ENCODE measurements at regions not wholly inside any gene's neighbourhood (a gene's known extent, or its start where the extent isn't known, plus 50 kb on each side); places are given as distances from the start of the nearest gene placed in this dataset.
"Not testable (repeated sequence)": the region's sequence is repeated elsewhere in the genome, so short reads cannot be mapped to it uniquely, and the experiment has no call there.

DNA sequence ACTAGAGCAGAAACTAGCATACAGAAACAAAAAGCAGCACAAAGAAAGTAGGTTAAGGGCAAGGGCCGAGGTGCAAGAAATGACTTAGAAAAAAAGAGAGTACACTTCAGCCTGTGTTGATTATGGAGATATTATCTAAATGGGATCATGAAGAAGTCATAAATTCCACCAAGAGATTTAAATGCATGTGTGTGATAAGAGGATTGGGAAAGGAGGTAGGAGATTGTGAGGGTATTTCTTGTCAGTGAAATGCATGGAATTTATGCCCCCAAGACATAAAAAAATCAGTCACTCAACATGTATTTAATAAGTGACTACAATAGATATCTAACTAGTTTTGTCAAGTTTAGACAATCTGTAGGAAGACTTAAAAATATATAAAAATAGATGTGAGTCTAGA lies 976.2 kb upstream of the LRFN5 start:
- H2AFZ ChIP-seq (ENCODE audit: low read length) = no peak overlapping the region
- H3K4me1 ChIP-seq (ENCODE audit: insufficient read depth, low read length) = no peaks in the 10 kb centered on the region
- no peak overlapping the region for H3K4me3 ChIP-seq (ENCODE audit: low read length)
- no peak for DNase-seq
- no TSS peak for BruUV-seq (replicated peaks)
- H3F3A ChIP-seq (ENCODE audit: low read length, unreplicated experiment) = no peaks in the 10 kb centered on the region
- no peaks in the 10 kb centered on the region for H3K9me3 ChIP-seq (ENCODE audit: low read length)
- no peak overlapping the region for H3K4me2 ChIP-seq (ENCODE audit: low read length)
- intact Hi-C loops (cut with micrococcal nuclease) = no loop called here
- ChIA-PET CTCF (no interaction called here), POLR2A (ENCODE audit: unreplicated experiment) (no interaction called here)
- no peaks in the 10 kb centered on the region for H3K36me3 ChIP-seq (ENCODE audit: low read depth, low read length)
- H3K9me2 ChIP-seq (replicated peaks; ENCODE audit: low read length) = no peaks in the 10 kb centered on the region
- H3K27ac ChIP-seq (ENCODE audit: low read length) = no peak overlapping the region
- no peak overlapping the region for H3K9ac ChIP-seq (ENCODE audit: low read length)
- ATAC-seq = no peak
- no peaks in the 10 kb centered on the region for H3K79me2 ChIP-seq (ENCODE audit: low read length)
- TF ChIP-seq, protein P1, sequence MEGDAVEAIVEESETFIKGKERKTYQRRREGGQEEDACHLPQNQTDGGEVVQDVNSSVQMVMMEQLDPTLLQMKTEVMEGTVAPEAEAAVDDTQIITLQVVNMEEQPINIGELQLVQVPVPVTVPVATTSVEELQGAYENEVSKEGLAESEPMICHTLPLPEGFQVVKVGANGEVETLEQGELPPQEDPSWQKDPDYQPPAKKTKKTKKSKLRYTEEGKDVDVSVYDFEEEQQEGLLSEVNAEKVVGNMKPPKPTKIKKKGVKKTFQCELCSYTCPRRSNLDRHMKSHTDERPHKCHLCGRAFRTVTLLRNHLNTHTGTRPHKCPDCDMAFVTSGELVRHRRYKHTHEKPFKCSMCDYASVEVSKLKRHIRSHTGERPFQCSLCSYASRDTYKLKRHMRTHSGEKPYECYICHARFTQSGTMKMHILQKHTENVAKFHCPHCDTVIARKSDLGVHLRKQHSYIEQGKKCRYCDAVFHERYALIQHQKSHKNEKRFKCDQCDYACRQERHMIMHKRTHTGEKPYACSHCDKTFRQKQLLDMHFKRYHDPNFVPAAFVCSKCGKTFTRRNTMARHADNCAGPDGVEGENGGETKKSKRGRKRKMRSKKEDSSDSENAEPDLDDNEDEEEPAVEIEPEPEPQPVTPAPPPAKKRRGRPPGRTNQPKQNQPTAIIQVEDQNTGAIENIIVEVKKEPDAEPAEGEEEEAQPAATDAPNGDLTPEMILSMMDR (conservative IDR thresholded peaks at IDR 0.05; ENCODE audit: low read depth, low read length) = no peak
- TF ChIP-seq EZH2phosphoT487 (IDR thresholded peaks at IDR 0.05; ENCODE audit: borderline replicate concordance, low read length) (no peak), EZH2 (IDR thresholded peaks at IDR 0.05; ENCODE audit: low read length, unreplicated experiment) (no peak)
- H3K27me3 ChIP-seq (ENCODE audit: low read length) = no peaks in the 10 kb centered on the region
- H4K20me1 ChIP-seq (ENCODE audit: low read length) = no peaks in the 10 kb centered on the region

DNA sequence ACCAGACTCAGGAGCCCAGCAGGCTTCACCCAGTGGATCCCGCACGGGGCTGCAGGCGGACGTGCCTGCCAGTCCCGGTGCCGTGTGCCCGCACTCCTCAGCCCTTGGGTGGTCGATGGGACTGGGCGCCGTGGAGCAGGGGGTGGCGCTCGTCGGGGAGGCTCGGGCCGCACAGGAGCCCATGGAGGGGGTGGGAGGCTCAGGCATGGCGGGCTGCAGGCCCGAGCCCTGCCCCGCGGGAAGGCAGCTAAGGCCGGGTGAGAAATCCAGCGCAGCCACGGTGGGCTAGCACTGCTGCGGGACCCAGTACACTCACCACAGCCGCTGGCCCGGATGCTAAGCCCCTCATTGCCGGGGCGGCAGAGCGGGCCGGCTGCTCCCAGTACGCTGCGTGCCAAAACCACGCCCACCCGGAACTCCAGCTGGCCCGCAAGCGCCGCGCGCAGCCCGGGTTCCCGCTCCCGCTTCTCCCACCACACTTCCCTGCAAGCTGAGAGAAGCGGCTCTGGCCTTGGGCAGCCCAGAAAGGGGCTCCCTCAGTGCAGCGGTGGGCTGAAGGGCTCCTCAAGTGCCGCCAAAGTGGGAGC lies 977.0 kb upstream of the LRFN5 start:
- CTCF ChIA-PET; H3K36me3 ChIP-seq (ENCODE audit: low read depth, low read length); DNase-seq; H4K20me1 ChIP-seq (ENCODE audit: low read length); H3K9me3 ChIP-seq (ENCODE audit: low read length); H3K79me2 ChIP-seq (ENCODE audit: low read length); H3K27me3 ChIP-seq (ENCODE audit: low read length); H3F3A ChIP-seq (ENCODE audit: low read length, unreplicated experiment); ATAC-seq; H3K27ac ChIP-seq (ENCODE audit: low read length); H3K4me2 ChIP-seq (ENCODE audit: low read length); H3K4me1 ChIP-seq (ENCODE audit: insufficient read depth, low read length); H3K4me3 ChIP-seq (ENCODE audit: low read length); POLR2A ChIA-PET (ENCODE audit: unreplicated experiment); H2AFZ ChIP-seq (ENCODE audit: low read length); H3K9me2 ChIP-seq (replicated peaks; ENCODE audit: low read length); H3K9ac ChIP-seq (ENCODE audit: low read length); BruUV-seq (replicated peaks); intact Hi-C loops (cut with micrococcal nuclease): not testable (repeated sequence)

DNA sequence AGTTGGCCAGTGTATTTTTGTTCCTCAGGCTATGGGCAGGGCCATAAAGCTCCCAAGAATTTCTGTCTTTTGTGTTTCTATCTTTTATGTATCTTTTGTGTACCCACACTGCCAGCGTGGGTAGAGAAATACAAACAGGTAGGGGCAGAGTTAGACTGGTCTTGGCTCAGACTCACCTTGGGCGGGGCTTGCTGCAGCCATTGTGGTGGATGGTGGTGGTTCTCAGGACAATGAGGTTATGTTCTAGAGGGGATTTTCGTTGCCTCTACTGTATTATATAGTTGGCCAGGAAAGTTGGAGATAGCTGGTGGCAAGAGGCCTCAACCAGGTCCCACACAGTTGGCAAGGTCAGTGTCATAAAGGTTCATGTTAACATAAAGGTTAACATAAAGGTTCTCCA lies 977.5 kb upstream of the LRFN5 start:
- intact Hi-C loops (cut with micrococcal nuclease) = no loop called here
- ChIA-PET CTCF (no interaction called here), POLR2A (ENCODE audit: unreplicated experiment) (no interaction called here)
- no peak for DNase-seq
- Histone ChIP-seq H3K4me1 (ENCODE audit: insufficient read depth, low read length) (no peaks in the 10 kb centered on the region), H3K27me3 (ENCODE audit: low read length) (no peaks in the 10 kb centered on the region), H4K20me1 (ENCODE audit: low read length) (no peaks in the 10 kb centered on the region), H3K9me3 (ENCODE audit: low read length) (no peaks in the 10 kb centered on the region), H3K9ac (ENCODE audit: low read length) (no peak overlapping the region), H3K9me2 (replicated peaks; ENCODE audit: low read length) (no peaks in the 10 kb centered on the region), H3K27ac (ENCODE audit: low read length) (no peak overlapping the region), H3K36me3 (ENCODE audit: low read depth, low read length) (no peaks in the 10 kb centered on the region), H3F3A (ENCODE audit: low read length, unreplicated experiment) (no peaks in the 10 kb centered on the region), H3K4me2 (ENCODE audit: low read length) (no peak overlapping the region), H3K4me3 (ENCODE audit: low read length) (no peak overlapping the region), H2AFZ (ENCODE audit: low read length) (no peak overlapping the region), H3K79me2 (ENCODE audit: low read length) (no peaks in the 10 kb centered on the region)
- no peak for ATAC-seq
- no TSS peak for BruUV-seq (replicated peaks)
- no peak for TF ChIP-seq EZH2 (IDR thresholded peaks at IDR 0.05; ENCODE audit: low read length, unreplicated experiment)
- no peak for TF ChIP-seq EZH2phosphoT487 (IDR thresholded peaks at IDR 0.05; ENCODE audit: borderline replicate concordance, low read length)
- TF ChIP-seq, protein P1 (conservative IDR thresholded peaks at IDR 0.05; ENCODE audit: low read depth, low read length) = no peak
